ENCODE measurements at regions not wholly inside any gene's neighbourhood (a gene's known extent, or its start where the extent isn't known, plus 50 kb on each side); places are given as distances from the start of the nearest gene placed in this dataset.

GRCh38 chr11:119782006-119782738, 53.2 kb upstream of the NECTIN1 start:
- TF ChIP-seq CTCF (IDR thresholded peaks at IDR 0.05; ENCODE audit: low read depth, low read length, poor library complexity, severe bottlenecking), result no peak
- no peak for TF ChIP-seq EZH2phosphoT487 (IDR thresholded peaks at IDR 0.05; ENCODE audit: borderline replicate concordance, low read length)
